ENCODE measurements at regions not wholly inside any gene's neighbourhood (a gene's known extent, or its start where the extent isn't known, plus 50 kb on each side); places are given as distances from the start of the nearest gene placed in this dataset.

GRCh38 chr6:72524011-72524645 lies 97.7 kb upstream of the KCNQ5 start:
- Histone ChIP-seq H3K4me3 (ENCODE audit: low read length in 2 of 2) (no peak overlapping the region), H3K9me3 (ENCODE audit: control insufficient read depth, low read length) (no peaks in the 10 kb centered on the region), H3K27me3 (ENCODE audit: control insufficient read depth in 1 of 2, insufficient read depth in 2 of 2, low read length in 1 of 2) (no peaks in the 10 kb centered on the region), H3K27ac (ENCODE audit: low read depth in 1 of 2, low read length in 2 of 2) (no peak overlapping the region), H3K36me3 (ENCODE audit: control insufficient read depth in 1 of 2, insufficient read depth in 2 of 2, low read length in 1 of 2) (no peaks in the 10 kb centered on the region), H3K4me1 (ENCODE audit: control insufficient read depth in 1 of 2, insufficient read depth in 2 of 2, low read length in 2 of 2) (peaks cover 0 to 2% of the 10 kb centered on the region in 2 donors)
- intact Hi-C loops (cut with DNase I): no loop called here
- 75 to 76% methylated on average over 6 of the region's 6 CpGs for WGBS, 2 donors
- ATAC-seq (ENCODE audit: low FRiP score) (no peak), DNase-seq (no peak)

- 57 to 78% methylated on average over 1 of the region's 1 CpG for WGBS, 2 donors
- no peak for ATAC-seq (ENCODE audit: low FRiP score)
- intact Hi-C loops (cut with DNase I): no loop called here
Observed at GRCh38 chr6:72525821-72526510, 95.9 kb upstream of the KCNQ5 start.

GRCh38 chr6:72530152-72530551 lies 91.7 kb upstream of the KCNQ5 start:
- Histone ChIP-seq H3K4me1 (ENCODE audit: control insufficient read depth in 1 of 2, insufficient read depth in 2 of 2, low read length in 2 of 2) (no peaks in the 10 kb centered on the region), H3K27ac (ENCODE audit: low read depth in 1 of 2, low read length in 2 of 2) (no peak overlapping the region), H3K9me3 (ENCODE audit: control insufficient read depth, low read length) (peaks cover 1% of the 10 kb centered on the region), H3K36me3 (ENCODE audit: control insufficient read depth in 1 of 2, insufficient read depth in 2 of 2, low read length in 1 of 2) (no peaks in the 10 kb centered on the region), H3K27me3 (ENCODE audit: control insufficient read depth in 1 of 2, insufficient read depth in 2 of 2, low read length in 1 of 2) (no peaks in the 10 kb centered on the region), H3K4me3 (ENCODE audit: low read length in 2 of 2) (no peak overlapping the region)
- ATAC-seq (ENCODE audit: low FRiP score) (no peak), DNase-seq (no peak)
- 37% methylated on average over 2 of the region's 2 CpGs for WGBS, 2 donors
- intact Hi-C loops (cut with DNase I): no loop called here

More at GRCh38 chr6:72525821-72526510, 95.9 kb upstream of the KCNQ5 start:
- no peak for DNase-seq
- no peaks in the 10 kb centered on the region for H3K36me3 ChIP-seq (ENCODE audit: control insufficient read depth in 1 of 2, insufficient read depth in 2 of 2, low read length in 1 of 2)
- no peaks in the 10 kb centered on the region for H3K9me3 ChIP-seq (ENCODE audit: control insufficient read depth, low read length)
- peaks cover 0 to 2% of the 10 kb centered on the region in 2 donors for H3K4me1 ChIP-seq (ENCODE audit: control insufficient read depth in 1 of 2, insufficient read depth in 2 of 2, low read length in 2 of 2)
- no peak overlapping the region for H3K27ac ChIP-seq (ENCODE audit: low read depth in 1 of 2, low read length in 2 of 2)
- no peaks in the 10 kb centered on the region for H3K27me3 ChIP-seq (ENCODE audit: control insufficient read depth in 1 of 2, insufficient read depth in 2 of 2, low read length in 1 of 2)
- no peak overlapping the region for H3K4me3 ChIP-seq (ENCODE audit: low read length in 2 of 2)

GRCh38 chr6:72530750-72531149 lies 91.1 kb upstream of the KCNQ5 start:
- Histone ChIP-seq H3K4me1 (ENCODE audit: control insufficient read depth in 1 of 2, insufficient read depth in 2 of 2, low read length in 2 of 2) (no peaks in the 10 kb centered on the region), H3K4me3 (ENCODE audit: low read length in 2 of 2) (no peak overlapping the region), H3K27ac (ENCODE audit: low read depth in 1 of 2, low read length in 2 of 2) (no peak overlapping the region), H3K9me3 (ENCODE audit: control insufficient read depth, low read length) (peaks cover 1% of the 10 kb centered on the region), H3K36me3 (ENCODE audit: control insufficient read depth in 1 of 2, insufficient read depth in 2 of 2, low read length in 1 of 2) (no peaks in the 10 kb centered on the region), H3K27me3 (ENCODE audit: control insufficient read depth in 1 of 2, insufficient read depth in 2 of 2, low read length in 1 of 2) (no peaks in the 10 kb centered on the region)
- 74 to 77% methylated on average over 3 of the region's 3 CpGs for WGBS, 2 donors
- intact Hi-C loops (cut with DNase I): no loop called here
- DNase-seq: no peak
- no peak for ATAC-seq (ENCODE audit: low FRiP score)

GRCh38 chr6:72533606-72534005 lies 88.3 kb upstream of the KCNQ5 start:
- Histone ChIP-seq H3K4me1 (ENCODE audit: control insufficient read depth in 1 of 2, insufficient read depth in 2 of 2, low read length in 2 of 2) (no peaks in the 10 kb centered on the region), H3K27ac (ENCODE audit: low read depth in 1 of 2, low read length in 2 of 2) (no peak overlapping the region), H3K9me3 (ENCODE audit: control insufficient read depth, low read length) (peaks cover 1% of the 10 kb centered on the region), H3K36me3 (ENCODE audit: control insufficient read depth in 1 of 2, insufficient read depth in 2 of 2, low read length in 1 of 2) (no peaks in the 10 kb centered on the region), H3K27me3 (ENCODE audit: control insufficient read depth in 1 of 2, insufficient read depth in 2 of 2, low read length in 1 of 2) (no peaks in the 10 kb centered on the region), H3K4me3 (ENCODE audit: low read length in 2 of 2) (no peak overlapping the region)
- intact Hi-C loops (cut with DNase I): no loop called here
- DNase-seq: no peak
- no peak for ATAC-seq (ENCODE audit: low FRiP score)

- Histone ChIP-seq H3K36me3 (ENCODE audit: control insufficient read depth in 1 of 2, insufficient read depth in 2 of 2, low read length in 1 of 2) (no peaks in the 10 kb centered on the region), H3K4me3 (ENCODE audit: low read length in 2 of 2) (no peak overlapping the region), H3K9me3 (ENCODE audit: control insufficient read depth, low read length) (peaks cover 1% of the 10 kb centered on the region), H3K4me1 (ENCODE audit: control insufficient read depth in 1 of 2, insufficient read depth in 2 of 2, low read length in 2 of 2) (no peaks in the 10 kb centered on the region), H3K27me3 (ENCODE audit: control insufficient read depth in 1 of 2, insufficient read depth in 2 of 2, low read length in 1 of 2) (no peaks in the 10 kb centered on the region), H3K27ac (ENCODE audit: low read depth in 1 of 2, low read length in 2 of 2) (no peak overlapping the region)
- no peak for DNase-seq
- intact Hi-C loops (cut with DNase I): no loop called here
- no peak for ATAC-seq (ENCODE audit: low FRiP score)
Observed at GRCh38 chr6:72534236-72534635, 87.6 kb upstream of the KCNQ5 start.

GRCh38 chr6:72535124-72535523 lies 86.7 kb upstream of the KCNQ5 start:
- no peak for ATAC-seq (ENCODE audit: low FRiP score)
- peaks cover 1% of the 10 kb centered on the region for H3K9me3 ChIP-seq (ENCODE audit: control insufficient read depth, low read length)
- no peaks in the 10 kb centered on the region for H3K27me3 ChIP-seq (ENCODE audit: control insufficient read depth in 1 of 2, insufficient read depth in 2 of 2, low read length in 1 of 2)
- H3K36me3 ChIP-seq (ENCODE audit: control insufficient read depth in 1 of 2, insufficient read depth in 2 of 2, low read length in 1 of 2): no peaks in the 10 kb centered on the region
- WGBS, 2 donors: 39 to 47% methylated on average over 3 of the region's 3 CpGs
- H3K4me3 ChIP-seq (ENCODE audit: low read length in 2 of 2): no peak overlapping the region
- intact Hi-C loops (cut with DNase I): no loop called here
- H3K27ac ChIP-seq (ENCODE audit: low read depth in 1 of 2, low read length in 2 of 2): no peak overlapping the region
- DNase-seq: no peak
- no peaks in the 10 kb centered on the region for H3K4me1 ChIP-seq (ENCODE audit: control insufficient read depth in 1 of 2, insufficient read depth in 2 of 2, low read length in 2 of 2)

- DNase-seq (no peak), ATAC-seq (ENCODE audit: low FRiP score) (no peak)
- Histone ChIP-seq H3K4me3 (ENCODE audit: low read length in 2 of 2) (no peak overlapping the region), H3K27ac (ENCODE audit: low read depth in 1 of 2, low read length in 2 of 2) (no peak overlapping the region), H3K27me3 (ENCODE audit: control insufficient read depth in 1 of 2, insufficient read depth in 2 of 2, low read length in 1 of 2) (no peaks in the 10 kb centered on the region), H3K9me3 (ENCODE audit: control insufficient read depth, low read length) (peaks cover 5% of the 10 kb centered on the region), H3K36me3 (ENCODE audit: control insufficient read depth in 1 of 2, insufficient read depth in 2 of 2, low read length in 1 of 2) (no peaks in the 10 kb centered on the region), H3K4me1 (ENCODE audit: control insufficient read depth in 1 of 2, insufficient read depth in 2 of 2, low read length in 2 of 2) (no peaks in the 10 kb centered on the region)
- WGBS, 2 donors: 86 to 90% methylated on average over 3 of the region's 3 CpGs
- intact Hi-C loops (cut with DNase I): no loop called here
Observed at GRCh38 chr6:72547020-72547419, 74.8 kb upstream of the KCNQ5 start.

GRCh38 chr6:72551470-72551869 lies 70.4 kb upstream of the KCNQ5 start:
- WGBS, 2 donors: 54 to 55% methylated on average over 3 of the region's 3 CpGs
- Histone ChIP-seq H3K36me3 (ENCODE audit: control insufficient read depth in 1 of 2, insufficient read depth in 2 of 2, low read length in 1 of 2) (no peaks in the 10 kb centered on the region), H3K4me3 (ENCODE audit: low read length in 2 of 2) (no peak overlapping the region), H3K9me3 (ENCODE audit: control insufficient read depth, low read length) (no peaks in the 10 kb centered on the region), H3K27ac (ENCODE audit: low read depth in 1 of 2, low read length in 2 of 2) (no peak overlapping the region), H3K4me1 (ENCODE audit: control insufficient read depth in 1 of 2, insufficient read depth in 2 of 2, low read length in 2 of 2) (no peaks in the 10 kb centered on the region), H3K27me3 (ENCODE audit: control insufficient read depth in 1 of 2, insufficient read depth in 2 of 2, low read length in 1 of 2) (no peaks in the 10 kb centered on the region)
- DNase-seq (no peak), ATAC-seq (ENCODE audit: low FRiP score) (no peak)
- intact Hi-C loops (cut with DNase I): no loop called here

All from aorta (tissue), 5 donors.